WI38 (cell line): ENCODE measurements at regions not wholly inside any gene's neighbourhood (a gene's known extent, or its start where the extent isn't known, plus 50 kb on each side); places are given as distances from the start of the nearest gene placed in this dataset.
"Not testable (repeated sequence)": the region's sequence is repeated elsewhere in the genome, so short reads cannot be mapped to it uniquely, and the experiment has no call there.

Experiments
- H3K4me3 ChIP-seq: 2 replicates; pipeline ENCODE4 v1.5.1; 2011; ENCODE audit warnings: low read depth, mild to moderate bottlenecking, control low read depth, low read length
- TF ChIP-seq, protein P1 (sequence below): IDR thresholded peaks from 2 replicates; pipeline ENCODE4 v1.5.1; 2012; ENCODE audit warnings: low read depth, mild to moderate bottlenecking, control low read depth, low read length

- TF ChIP-seq, protein P1, sequence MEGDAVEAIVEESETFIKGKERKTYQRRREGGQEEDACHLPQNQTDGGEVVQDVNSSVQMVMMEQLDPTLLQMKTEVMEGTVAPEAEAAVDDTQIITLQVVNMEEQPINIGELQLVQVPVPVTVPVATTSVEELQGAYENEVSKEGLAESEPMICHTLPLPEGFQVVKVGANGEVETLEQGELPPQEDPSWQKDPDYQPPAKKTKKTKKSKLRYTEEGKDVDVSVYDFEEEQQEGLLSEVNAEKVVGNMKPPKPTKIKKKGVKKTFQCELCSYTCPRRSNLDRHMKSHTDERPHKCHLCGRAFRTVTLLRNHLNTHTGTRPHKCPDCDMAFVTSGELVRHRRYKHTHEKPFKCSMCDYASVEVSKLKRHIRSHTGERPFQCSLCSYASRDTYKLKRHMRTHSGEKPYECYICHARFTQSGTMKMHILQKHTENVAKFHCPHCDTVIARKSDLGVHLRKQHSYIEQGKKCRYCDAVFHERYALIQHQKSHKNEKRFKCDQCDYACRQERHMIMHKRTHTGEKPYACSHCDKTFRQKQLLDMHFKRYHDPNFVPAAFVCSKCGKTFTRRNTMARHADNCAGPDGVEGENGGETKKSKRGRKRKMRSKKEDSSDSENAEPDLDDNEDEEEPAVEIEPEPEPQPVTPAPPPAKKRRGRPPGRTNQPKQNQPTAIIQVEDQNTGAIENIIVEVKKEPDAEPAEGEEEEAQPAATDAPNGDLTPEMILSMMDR = no peak
- no peak overlapping the region for H3K4me3 ChIP-seq
Measured at GRCh38 chr6:65988006-65988405, 281.0 kb upstream of the EYS start.

- TF ChIP-seq, protein P1 = no peak
- H3K4me3 ChIP-seq = no peak overlapping the region
Measured at GRCh38 chr6:65984089-65984488, 277.1 kb upstream of the EYS start.

DNA sequence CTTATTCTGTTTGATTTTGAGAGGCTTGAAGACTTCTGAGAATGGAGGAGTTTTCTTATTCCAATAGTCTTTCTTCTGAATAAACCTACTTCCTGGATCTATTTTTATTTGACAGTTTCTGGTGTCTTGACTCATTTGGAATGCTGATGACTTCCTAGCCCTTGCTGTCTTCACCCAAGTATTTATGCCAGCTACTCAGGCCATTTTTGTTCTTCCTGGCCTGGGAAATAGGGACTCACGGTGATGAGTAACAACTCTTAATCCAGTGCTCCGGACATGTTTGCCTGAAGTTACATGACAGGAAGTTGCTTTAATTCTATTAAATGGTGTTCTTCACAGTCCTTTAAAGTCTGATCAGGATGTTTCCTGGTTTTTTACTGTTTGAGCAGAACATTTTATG lies 272.1 kb upstream of the EYS start:
- H3K4me3 ChIP-seq = no peak overlapping the region
- TF ChIP-seq, protein P1 = no peak

DNA sequence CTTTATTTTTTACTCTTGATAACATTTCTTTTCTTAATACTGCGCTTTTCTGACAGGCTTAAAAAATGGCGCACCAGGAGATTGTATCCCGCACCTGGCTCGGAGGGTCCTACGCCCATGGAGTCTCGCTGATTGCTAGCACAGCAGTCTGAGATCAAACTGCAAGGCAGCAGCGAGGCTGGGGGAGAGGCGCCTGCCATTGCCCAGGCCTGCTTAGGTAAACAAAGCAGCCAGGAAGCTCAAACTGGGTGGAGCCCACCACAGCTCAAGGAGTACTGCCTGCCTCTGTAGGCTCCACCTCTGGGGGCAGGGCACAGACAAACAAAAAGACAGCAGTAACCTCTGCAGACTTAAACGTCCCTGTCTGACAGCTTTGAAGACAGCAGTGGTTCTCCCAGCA lies 264.2 kb upstream of the EYS start:
- not testable (repeated sequence) for H3K4me3 ChIP-seq

DNA sequence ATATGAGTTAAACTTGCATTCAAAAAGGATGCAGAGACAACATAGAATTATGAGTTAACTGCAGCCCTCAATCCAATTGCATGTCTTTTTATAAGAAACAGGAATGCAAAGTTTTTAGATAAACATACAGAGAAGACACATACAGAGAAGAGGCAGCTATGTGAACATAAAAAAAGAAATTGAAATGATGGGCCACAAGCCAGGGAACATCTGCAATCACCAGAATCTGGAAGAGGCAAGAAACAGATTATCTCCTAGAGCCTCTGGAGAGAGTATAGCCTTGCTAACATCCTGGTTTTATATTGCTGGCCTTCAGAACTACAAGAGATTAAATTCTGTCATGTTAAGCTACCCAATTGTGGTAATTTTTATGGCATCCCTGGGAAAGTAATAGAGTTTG lies 257.2 kb upstream of the EYS start:
- H3K4me3 ChIP-seq = no peak overlapping the region
- TF ChIP-seq, protein P1 = no peak

DNA sequence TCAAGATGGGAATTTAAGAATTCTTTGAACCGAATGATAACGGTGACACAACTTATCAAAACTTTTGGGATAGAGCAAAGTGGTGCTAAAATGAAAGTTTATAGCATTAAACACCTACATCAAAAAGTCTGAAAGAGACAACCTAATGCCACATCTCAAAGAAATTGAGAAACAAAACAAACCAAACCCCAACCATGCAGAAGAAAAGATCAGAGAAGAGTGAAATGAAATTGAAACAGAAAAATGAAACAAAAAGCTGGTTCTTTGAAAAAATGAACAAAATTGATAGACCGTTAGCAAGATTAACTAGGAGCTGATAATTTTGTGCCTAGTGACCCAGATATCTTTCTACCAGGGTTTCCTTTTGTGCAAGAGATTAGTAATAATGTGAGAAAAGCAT lies 248.0 kb upstream of the EYS start:
- TF ChIP-seq, protein P1 = no peak
- H3K4me3 ChIP-seq = no peak overlapping the region

DNA sequence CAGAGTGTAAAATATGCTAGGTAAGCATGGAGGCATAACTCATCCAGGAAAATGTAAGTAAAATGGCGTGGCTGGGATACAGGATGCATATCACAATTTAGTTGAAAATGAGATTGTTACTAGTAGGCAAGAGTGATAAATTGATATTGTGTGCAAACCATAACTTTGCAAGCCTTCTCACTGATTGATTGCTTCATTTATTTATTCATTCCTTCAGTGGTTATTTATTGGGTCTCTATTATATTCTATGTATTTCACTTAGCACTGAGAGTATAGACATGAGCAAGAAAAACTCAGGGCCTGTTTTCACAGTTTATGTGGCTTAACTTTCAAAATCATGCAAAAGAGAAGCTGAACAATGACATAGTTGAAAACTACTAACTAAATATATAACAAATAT lies 241.0 kb upstream of the EYS start:
- H3K4me3 ChIP-seq = no peak overlapping the region
- TF ChIP-seq, protein P1 = no peak

GRCh38 chr6:65943548-65943947 lies 236.5 kb upstream of the EYS start:
- no peak overlapping the region for H3K4me3 ChIP-seq
- TF ChIP-seq, protein P1 = no peak
